GM12892 (cell line): ENCODE measurements at regions not wholly inside any gene's neighbourhood (a gene's known extent, or its start where the extent isn't known, plus 50 kb on each side); places are given as distances from the start of the nearest gene placed in this dataset.

Experiments
- POLR2AphosphoS5 ChIP-seq: IDR thresholded peaks from 2 replicates; pipeline ENCODE4 v1.6.1; 2011; ENCODE audit warnings: low read depth, low read length, control low read depth
- TAF1 ChIP-seq: IDR thresholded peaks from 2 replicates; pipeline ENCODE4 v1.6.1; 2011; ENCODE audit warnings: low read depth, mild to moderate bottlenecking, control low read depth, low read length, borderline replicate concordance

GRCh38 chr2:6008726-6009125 is 316.5 kb downstream of the SOX11 start:
- TF ChIP-seq POLR2AphosphoS5, result no peak
- TF ChIP-seq TAF1, result no peak
